SK-N-SH (cell line): ENCODE measurements at regions not wholly inside any gene's neighbourhood (a gene's known extent, or its start where the extent isn't known, plus 50 kb on each side); places are given as distances from the start of the nearest gene placed in this dataset.

Source experiments
- CTCF ChIA-PET: fragments of 300-600, 350-600 bp; formaldehyde crosslinking; extraction: SDS; loops from one replicate; lab custom pipeline; 2021; lab: Yijun Ruan, JAX
- POLR2A ChIA-PET: fragments of 350-600 bp; sonication (Branson Sonifier 250); formaldehyde crosslinking; extraction: SDS; loops from one replicate; lab custom pipeline; 2020; ENCODE audit warnings: antibody characterized with exemption, inconsistent platforms; lab: Yijun Ruan, JAX
- DNase-seq: peaks from one replicate; pipeline ENCODE4 v3.0.0; 2012
- H2AFZ ChIP-seq: fragments of 200-600 bp; sonication (generic); 2 replicates; pipeline ENCODE4 v1.8.1; 2016; ENCODE audit warnings: antibody characterized with exemption, mild to moderate bottlenecking, low read depth
- H3F3A ChIP-seq: fragments of 200-600 bp; sonication (generic); replicated peaks from 2 replicates; pipeline ENCODE3; 2016; ENCODE audit warnings: antibody characterized with exemption, mild to moderate bottlenecking; ENCODE audit not compliant: insufficient read depth
- H3K27ac ChIP-seq, 2 experiments: fragments of 200-500 bp in 1 of 2; fragments of 200-600 bp in 1 of 2; sonication (Bioruptor generic) in 1 of 2; sonication (generic), shearing (Covaris generic) in 1 of 2; 2 replicates each; pipeline versions ENCODE4 v1.5.1 to v1.6.1; 2014 to 2016; ENCODE audit warnings: low read depth in 2 of 2, inconsistent platforms in 1 of 2, low read length in 1 of 2, mild to moderate bottlenecking in 1 of 2, mixed read lengths in 1 of 2
- H3K27me3 ChIP-seq: fragments of 200-600 bp; sonication (generic), shearing (Covaris generic); 2 replicates; pipeline ENCODE4 v1.6.1; 2016; ENCODE audit warnings: mixed run types; ENCODE audit not compliant: insufficient read depth
- H3K36me3 ChIP-seq, 2 experiments: fragments of 200-500 bp in 1 of 2; fragments of 200-600 bp in 1 of 2; sonication (Bioruptor generic) in 1 of 2; sonication (generic) in 1 of 2; replicated peaks in 1 of 2; 2 replicates each; pipeline versions ENCODE3 to v1.5.1; 2014 to 2016; ENCODE audit warnings: low read length in 1 of 2, mild to moderate bottlenecking in 1 of 2; ENCODE audit not compliant: insufficient read depth in 2 of 2, control insufficient read depth in 1 of 2
- H3K4me1 ChIP-seq, 2 experiments: fragments of 200-500 bp in 1 of 2; fragments of 200-600 bp in 1 of 2; sonication (Bioruptor generic) in 1 of 2; sonication (generic), shearing (Covaris generic) in 1 of 2; 2 replicates each; pipeline versions ENCODE4 v1.5.1 to v1.6.1; 2014 to 2016; ENCODE audit warnings: low read depth in 1 of 2, low read length in 1 of 2, mixed run types in 1 of 2; ENCODE audit not compliant: insufficient read depth in 2 of 2, control insufficient read depth in 1 of 2
- H3K4me2 ChIP-seq: fragments of 200-600 bp; sonication (generic), shearing (Covaris generic); 2 replicates; pipeline ENCODE4 v1.6.1; 2017; ENCODE audit warnings: mixed run types
- H3K4me3 ChIP-seq, 2 experiments: fragments of 200-500 bp in 1 of 2; fragments of 200-600 bp in 1 of 2; sonication (Bioruptor generic) in 1 of 2; sonication (generic), shearing (Covaris generic) in 1 of 2; 2 replicates each; pipeline versions ENCODE4 v1.5.1 to v1.8.1; 2014 to 2016; ENCODE audit warnings: low read depth in 2 of 2, inconsistent platforms in 1 of 2, low read length in 1 of 2, mild to moderate bottlenecking in 1 of 2, mixed read lengths in 1 of 2, moderate library complexity in 1 of 2
- H3K79me2 ChIP-seq: fragments of 200-600 bp; sonication (generic); 2 replicates; pipeline ENCODE4 v1.8.1; 2017; ENCODE audit warnings: mild to moderate bottlenecking; ENCODE audit not compliant: insufficient read depth
- H3K9ac ChIP-seq: fragments of 200-600 bp; sonication (generic); 2 replicates; pipeline ENCODE4 v1.6.1; 2017; ENCODE audit warnings: mixed run types
- H3K9me2 ChIP-seq: fragments of 200-600 bp; sonication (generic); 2 replicates; pipeline ENCODE4 v1.6.1; 2017; ENCODE audit warnings: mixed run types
- H3K9me3 ChIP-seq: fragments of 200-600 bp; sonication (generic); 2 replicates; pipeline ENCODE4 v1.6.1; 2017; ENCODE audit warnings: mixed run types, mild to moderate bottlenecking, moderate library complexity
- H4K20me1 ChIP-seq: fragments of 200-600 bp; sonication (generic); 2 replicates; pipeline ENCODE4 v1.6.1; 2017; ENCODE audit warnings: mild to moderate bottlenecking, mixed run types; ENCODE audit not compliant: insufficient read depth
- CHD2 ChIP-seq: fragments of 150-350 bp; IDR thresholded peaks from 2 replicates; pipeline ENCODE4 v1.6.1; 2018; ENCODE audit warnings: low read length; ENCODE audit not compliant: partially characterized antibody
- ELF1 ChIP-seq: IDR thresholded peaks from 2 replicates; pipeline ENCODE4 v1.4.0; 2012
- FOXM1 ChIP-seq: IDR thresholded peaks from 2 replicates; pipeline ENCODE4 v1.4.0; 2012; ENCODE audit warnings: low read depth, mild to moderate bottlenecking
- GATA2 ChIP-seq: sonication (generic); formaldehyde crosslinking; IDR thresholded peaks from 2 replicates; pipeline ENCODE4 v1.5.0; 2020; ENCODE audit warnings: mild to moderate bottlenecking, missing genetic modification reagents
- JUND ChIP-seq: IDR thresholded peaks from 2 replicates; pipeline ENCODE4 v1.4.0; 2012
- NFIC ChIP-seq: IDR thresholded peaks from 2 replicates; pipeline ENCODE4 v1.4.0; 2012; ENCODE audit warnings: borderline replicate concordance
- NRF1 ChIP-seq: IDR thresholded peaks from 2 replicates; pipeline ENCODE4 v1.6.1; 2012; ENCODE audit warnings: low read depth, mild to moderate bottlenecking, low read length
- RFX5 ChIP-seq: IDR thresholded peaks from 2 replicates; pipeline ENCODE4 v1.6.1; 2012; ENCODE audit warnings: mild to moderate bottlenecking, improper control_type of control experiment, low read length
- TAF1 ChIP-seq: IDR thresholded peaks from 2 replicates; pipeline ENCODE4 v1.6.1; 2012; ENCODE audit warnings: low read depth, mild to moderate bottlenecking, low read length, moderate library complexity, borderline replicate concordance
- WGBS: methylation state at CpG from one replicate; pipeline ENCODE4 v1.1.6; 2017; ENCODE audit warnings: low lambda C conversion rate; 5-methylcytosine and 5-hydroxymethylcytosine counted together
- TF ChIP-seq, protein P1 (sequence below): fragments of 150-350 bp; IDR thresholded peaks from 2 replicates; pipeline ENCODE4 v1.6.1; 2017; ENCODE audit warnings: antibody characterized with exemption, low read length, low read depth, borderline replicate concordance
- TF ChIP-seq, protein P2 (sequence below): IDR thresholded peaks from 2 replicates; pipeline ENCODE4 v1.4.0; 2012; ENCODE audit warnings: low read depth, borderline replicate concordance

DNA sequence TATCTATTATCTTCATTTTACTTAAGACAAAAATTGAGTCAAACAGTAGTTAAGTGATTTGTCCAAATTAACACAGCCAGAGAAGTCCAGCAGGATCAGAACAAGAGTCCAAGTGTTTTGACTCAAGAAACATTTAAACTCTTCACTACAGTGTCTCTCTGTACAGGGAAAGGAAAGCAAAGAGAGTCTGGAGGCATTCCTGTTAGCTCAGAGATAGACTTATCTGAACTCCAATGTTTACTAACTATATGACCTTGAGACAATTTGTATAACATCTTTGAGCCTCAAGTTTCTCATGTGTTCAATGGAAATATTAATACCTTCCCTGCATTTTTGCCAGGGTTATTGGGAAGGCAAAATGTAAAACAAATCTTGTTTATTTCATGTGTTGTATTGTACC is 849.1 kb downstream of the DIPK2A start:
- no peaks in the 10 kb centered on the region for H3K9me3 ChIP-seq
- POLR2A ChIA-PET, result no interaction called here
- DNase-seq, result no peak
- H3K36me3 ChIP-seq, result no peaks in the 10 kb centered on the region
- no peaks in the 10 kb centered on the region for H3K79me2 ChIP-seq
- TF ChIP-seq TAF1, result no peak
- H3K4me2 ChIP-seq, result no peak overlapping the region
- H3K9ac ChIP-seq, result no peak overlapping the region
- H2AFZ ChIP-seq, result no peak overlapping the region
- H3K27me3 ChIP-seq, result no peaks in the 10 kb centered on the region
- H3K27ac ChIP-seq, result no peak overlapping the region
- H4K20me1 ChIP-seq, result no peaks in the 10 kb centered on the region
- no peaks in the 10 kb centered on the region for H3K9me2 ChIP-seq
- no peaks in the 10 kb centered on the region for H3K4me1 ChIP-seq
- no peaks in the 10 kb centered on the region for H3F3A ChIP-seq
- H3K4me3 ChIP-seq, result no peak overlapping the region
- CTCF ChIA-PET, result no interaction called here

DNA sequence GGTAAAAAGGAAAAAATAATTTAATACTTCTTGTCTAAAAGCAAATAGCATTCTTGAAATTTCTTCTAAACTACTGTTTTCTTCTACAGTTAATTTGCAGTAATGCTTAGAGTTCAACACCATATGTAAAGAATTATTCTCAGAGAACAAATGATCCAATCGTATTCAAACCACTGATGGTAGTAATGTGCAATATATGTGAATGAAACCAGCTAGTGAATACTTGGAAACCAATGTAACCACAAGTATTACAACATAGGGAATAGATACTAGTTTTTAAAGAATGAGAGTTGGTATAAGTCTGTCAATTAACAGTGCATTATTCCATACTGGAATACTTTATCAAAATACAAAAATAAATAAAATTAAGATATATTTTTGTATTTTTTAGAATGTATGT is 850.0 kb downstream of the DIPK2A start:
- H4K20me1 ChIP-seq, result no peaks in the 10 kb centered on the region
- H3K36me3 ChIP-seq, result no peaks in the 10 kb centered on the region
- H3K27ac ChIP-seq, result no peak overlapping the region
- H2AFZ ChIP-seq, result no peak overlapping the region
- no peaks in the 10 kb centered on the region for H3K79me2 ChIP-seq
- no peak for DNase-seq
- H3K9me2 ChIP-seq, result no peaks in the 10 kb centered on the region
- WGBS, result 2% methylated on average over 1 of the region's 1 CpG
- no peak overlapping the region for H3K4me3 ChIP-seq
- no peaks in the 10 kb centered on the region for H3K27me3 ChIP-seq
- TF ChIP-seq NFIC (no peak), JUND (no peak)
- TF ChIP-seq, protein P1, sequence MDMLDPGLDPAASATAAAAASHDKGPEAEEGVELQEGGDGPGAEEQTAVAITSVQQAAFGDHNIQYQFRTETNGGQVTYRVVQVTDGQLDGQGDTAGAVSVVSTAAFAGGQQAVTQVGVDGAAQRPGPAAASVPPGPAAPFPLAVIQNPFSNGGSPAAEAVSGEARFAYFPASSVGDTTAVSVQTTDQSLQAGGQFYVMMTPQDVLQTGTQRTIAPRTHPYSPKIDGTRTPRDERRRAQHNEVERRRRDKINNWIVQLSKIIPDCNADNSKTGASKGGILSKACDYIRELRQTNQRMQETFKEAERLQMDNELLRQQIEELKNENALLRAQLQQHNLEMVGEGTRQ, result no peak
- no peaks in the 10 kb centered on the region for H3K4me1 ChIP-seq
- no peak overlapping the region for H3K4me2 ChIP-seq
- POLR2A ChIA-PET, result no interaction called here
- H3K9ac ChIP-seq, result no peak overlapping the region
- no peaks in the 10 kb centered on the region for H3F3A ChIP-seq
- CTCF ChIA-PET, result no interaction called here
- no peaks in the 10 kb centered on the region for H3K9me3 ChIP-seq

DNA sequence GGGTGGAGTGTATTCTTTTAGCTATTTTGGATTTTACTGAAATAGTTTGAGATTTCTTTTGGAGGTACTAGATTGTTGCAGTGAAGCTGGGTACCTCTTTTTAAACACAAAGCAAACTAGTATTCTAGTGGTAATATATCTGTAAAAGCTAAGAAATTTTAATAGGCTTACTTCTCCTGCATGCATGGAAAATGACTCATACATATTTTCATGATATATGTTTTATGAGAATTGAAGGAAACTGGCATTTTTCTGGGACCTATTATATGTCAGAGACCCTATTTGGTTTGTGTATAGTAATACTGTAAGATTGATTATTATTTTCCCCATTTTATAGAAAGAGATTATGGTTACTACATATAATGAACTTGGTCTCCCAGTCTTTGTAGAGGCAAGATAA is 851.0 kb downstream of the DIPK2A start:
- Histone ChIP-seq H3K36me3 (no peaks in the 10 kb centered on the region), H3K9me3 (no peaks in the 10 kb centered on the region), H3K9ac (no peak overlapping the region), H2AFZ (no peak overlapping the region), H3K4me2 (no peak overlapping the region), H3K4me1 (no peaks in the 10 kb centered on the region), H3K9me2 (no peaks in the 10 kb centered on the region)
- ChIA-PET CTCF (no interaction called here), POLR2A (no interaction called here)
- TF ChIP-seq RFX5 (no peak), FOXM1 (no peak), GATA2 (CRISPR knock-in tag) (no peak), NRF1 (no peak), ELF1 (no peak), TAF1 (no peak), CHD2 (no peak)
- TF ChIP-seq, protein P1, result no peak
- TF ChIP-seq, protein P2, sequence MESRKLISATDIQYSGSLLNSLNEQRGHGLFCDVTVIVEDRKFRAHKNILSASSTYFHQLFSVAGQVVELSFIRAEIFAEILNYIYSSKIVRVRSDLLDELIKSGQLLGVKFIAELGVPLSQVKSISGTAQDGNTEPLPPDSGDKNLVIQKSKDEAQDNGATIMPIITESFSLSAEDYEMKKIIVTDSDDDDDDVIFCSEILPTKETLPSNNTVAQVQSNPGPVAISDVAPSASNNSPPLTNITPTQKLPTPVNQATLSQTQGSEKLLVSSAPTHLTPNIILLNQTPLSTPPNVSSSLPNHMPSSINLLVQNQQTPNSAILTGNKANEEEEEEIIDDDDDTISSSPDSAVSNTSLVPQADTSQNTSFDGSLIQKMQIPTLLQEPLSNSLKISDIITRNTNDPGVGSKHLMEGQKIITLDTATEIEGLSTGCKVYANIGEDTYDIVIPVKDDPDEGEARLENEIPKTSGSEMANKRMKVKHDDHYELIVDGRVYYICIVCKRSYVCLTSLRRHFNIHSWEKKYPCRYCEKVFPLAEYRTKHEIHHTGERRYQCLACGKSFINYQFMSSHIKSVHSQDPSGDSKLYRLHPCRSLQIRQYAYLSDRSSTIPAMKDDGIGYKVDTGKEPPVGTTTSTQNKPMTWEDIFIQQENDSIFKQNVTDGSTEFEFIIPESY, result no peak
- TF ChIP-seq, all 33 proteins: peak for 0
- Histone ChIP-seq H4K20me1 (no peaks in the 10 kb centered on the region), H3K4me3 (no peak overlapping the region), H3K79me2 (no peaks in the 10 kb centered on the region), H3F3A (no peaks in the 10 kb centered on the region), H3K27me3 (no peaks in the 10 kb centered on the region), H3K27ac (no peak overlapping the region)
- DNase-seq, result no peak
